ENCODE measurements at regions not wholly inside any gene's neighbourhood (a gene's known extent, or its start where the extent isn't known, plus 50 kb on each side); places are given as distances from the start of the nearest gene placed in this dataset.

- ATAC-seq: no peak
- TF ChIP-seq BACH2 (CRISPR knock-in tag; IDR thresholded peaks at IDR 0.05; ENCODE audit: borderline replicate concordance) (no peak), GLIS3 (CRISPR knock-in tag; IDR thresholded peaks at IDR 0.05) (no peak), ZC3H10 (CRISPR knock-in tag; IDR thresholded peaks at IDR 0.05) (no peak), POU6F1 (CRISPR knock-in tag; IDR thresholded peaks at IDR 0.05; ENCODE audit: borderline replicate concordance, low read depth) (no peak), CSDC2 (CRISPR knock-in tag; IDR thresholded peaks at IDR 0.05) (no peak), ISL1 (CRISPR knock-in tag; IDR thresholded peaks at IDR 0.05) (no peak), PATZ1 (CRISPR knock-in tag; IDR thresholded peaks at IDR 0.05; ENCODE audit: borderline replicate concordance) (no peak)
These were observed 320.8 kb downstream of the HAPSTR1 start for GRCh38 chr16:9412031-9412914.

GRCh38 chr16:9412915-9413264 is 321.4 kb downstream of the HAPSTR1 start:
- no peak for ATAC-seq
- TF ChIP-seq TSHZ2 (CRISPR knock-in tag; IDR thresholded peaks at IDR 0.05): no peak
- no peak for TF ChIP-seq ZNF70 (CRISPR knock-in tag; IDR thresholded peaks at IDR 0.05)
- no peak for TF ChIP-seq TCF4 (CRISPR knock-in tag; IDR thresholded peaks at IDR 0.05; ENCODE audit: borderline replicate concordance)
- TF ChIP-seq CREB5 (CRISPR knock-in tag; IDR thresholded peaks at IDR 0.05; ENCODE audit: low read depth): no peak
- no peak for TF ChIP-seq ZNF565 (CRISPR knock-in tag; conservative IDR thresholded peaks at IDR 0.05; ENCODE audit: low read depth)
- no peak for TF ChIP-seq ZFP3 (CRISPR knock-in tag; IDR thresholded peaks at IDR 0.05)
- TF ChIP-seq ARNTL (CRISPR knock-in tag; IDR thresholded peaks at IDR 0.05; ENCODE audit: borderline replicate concordance, low read depth): no peak
- TF ChIP-seq RARB (CRISPR knock-in tag; IDR thresholded peaks at IDR 0.05): no peak
- no peak for TF ChIP-seq PPARA (CRISPR knock-in tag; IDR thresholded peaks at IDR 0.05; ENCODE audit: borderline replicate concordance)
- no peak for TF ChIP-seq ZFP30 (CRISPR knock-in tag; IDR thresholded peaks at IDR 0.05)
- TF ChIP-seq SNAI2 (CRISPR knock-in tag; IDR thresholded peaks at IDR 0.05): no peak
- no peak for TF ChIP-seq ISL1 (CRISPR knock-in tag; IDR thresholded peaks at IDR 0.05)

- no peak for ATAC-seq
- no peak for TF ChIP-seq PPARA (CRISPR knock-in tag; IDR thresholded peaks at IDR 0.05; ENCODE audit: borderline replicate concordance)
- no peak for TF ChIP-seq SNAI2 (CRISPR knock-in tag; IDR thresholded peaks at IDR 0.05)
- TF ChIP-seq ZFP3 (CRISPR knock-in tag; IDR thresholded peaks at IDR 0.05): no peak
- TF ChIP-seq ESRRG (CRISPR knock-in tag; IDR thresholded peaks at IDR 0.05): no peak
- TF ChIP-seq ISL1 (CRISPR knock-in tag; IDR thresholded peaks at IDR 0.05): no peak
- no peak for TF ChIP-seq PATZ1 (CRISPR knock-in tag; IDR thresholded peaks at IDR 0.05; ENCODE audit: borderline replicate concordance)
- TF ChIP-seq BACH2 (CRISPR knock-in tag; IDR thresholded peaks at IDR 0.05; ENCODE audit: borderline replicate concordance): no peak
- TF ChIP-seq ZNF70 (CRISPR knock-in tag; IDR thresholded peaks at IDR 0.05): no peak
- no peak for TF ChIP-seq TCF4 (CRISPR knock-in tag; IDR thresholded peaks at IDR 0.05; ENCODE audit: borderline replicate concordance)
- TF ChIP-seq ZC3H10 (CRISPR knock-in tag; IDR thresholded peaks at IDR 0.05): no peak
- no peak for TF ChIP-seq ARNTL (CRISPR knock-in tag; IDR thresholded peaks at IDR 0.05; ENCODE audit: borderline replicate concordance, low read depth)
- no peak for TF ChIP-seq TOX (CRISPR knock-in tag; IDR thresholded peaks at IDR 0.05; ENCODE audit: borderline replicate concordance)
- TF ChIP-seq, protein P1, sequence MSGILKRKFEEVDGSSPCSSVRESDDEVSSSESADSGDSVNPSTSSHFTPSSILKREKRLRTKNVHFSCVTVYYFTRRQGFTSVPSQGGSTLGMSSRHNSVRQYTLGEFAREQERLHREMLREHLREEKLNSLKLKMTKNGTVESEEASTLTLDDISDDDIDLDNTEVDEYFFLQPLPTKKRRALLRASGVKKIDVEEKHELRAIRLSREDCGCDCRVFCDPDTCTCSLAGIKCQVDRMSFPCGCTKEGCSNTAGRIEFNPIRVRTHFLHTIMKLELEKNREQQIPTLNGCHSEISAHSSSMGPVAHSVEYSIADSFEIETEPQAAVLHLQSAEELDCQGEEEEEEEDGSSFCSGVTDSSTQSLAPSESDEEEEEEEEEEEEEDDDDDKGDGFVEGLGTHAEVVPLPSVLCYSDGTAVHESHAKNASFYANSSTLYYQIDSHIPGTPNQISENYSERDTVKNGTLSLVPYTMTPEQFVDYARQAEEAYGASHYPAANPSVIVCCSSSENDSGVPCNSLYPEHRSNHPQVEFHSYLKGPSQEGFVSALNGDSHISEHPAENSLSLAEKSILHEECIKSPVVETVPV (CRISPR knock-in tag; IDR thresholded peaks at IDR 0.05): no peak
- TF ChIP-seq TSHZ2 (CRISPR knock-in tag; IDR thresholded peaks at IDR 0.05): no peak
- TF ChIP-seq ZNF8 (CRISPR knock-in tag; IDR thresholded peaks at IDR 0.05): no peak
These were observed 324.1 kb downstream of the HAPSTR1 start for GRCh38 chr16:9415545-9415944.

Data from SK-N-SH treated with all-trans-retinoic acid at 6 μM for 48 hours (cell line).